Lung (tissue), 11 donors: ENCODE measurements at regions not wholly inside any gene's neighbourhood (a gene's known extent, or its start where the extent isn't known, plus 50 kb on each side); places are given as distances from the start of the nearest gene placed in this dataset.

Experiments used
- ATAC-seq: fragments of 200-7000 bp; cut with Tn5 transposase; one replicate; pipeline ENCODE4 v1.9.1; 2020; ENCODE audit warnings: moderate number of reproducible peaks; ENCODE audit not compliant: insufficient read depth, low FRiP score
- DNase-seq, 3 donors: peaks; one replicate each; pipeline ENCODE4 v3.0.0-alpha.2; 2013 to 2017
- H3K27ac ChIP-seq, 2 donors: one replicate each; pipeline ENCODE4 v1.5.1; 2013; ENCODE audit warnings: mild to moderate bottlenecking in 2 of 2, moderate library complexity in 2 of 2, control low read depth in 1 of 2, inconsistent platforms in 1 of 2, low read depth in 1 of 2, low read length in 1 of 2
- H3K27me3 ChIP-seq, 3 donors: one replicate each; pipeline ENCODE4 v1.5.1; 2013; ENCODE audit warnings: low read length in 2 of 3; ENCODE audit not compliant: control insufficient read depth in 3 of 3, insufficient read depth in 3 of 3
- H3K36me3 ChIP-seq, 4 donors: one replicate each; pipeline ENCODE4 v1.5.1; 2013; ENCODE audit warnings: low read length in 4 of 4, mild to moderate bottlenecking in 1 of 4, moderate library complexity in 1 of 4; ENCODE audit not compliant: control insufficient read depth in 4 of 4, insufficient read depth in 4 of 4
- H3K4me1 ChIP-seq, 5 donors: one replicate each; pipeline ENCODE4 v1.5.1; 2013; ENCODE audit warnings: low read length in 5 of 5, mild to moderate bottlenecking in 2 of 5, moderate library complexity in 1 of 5; ENCODE audit not compliant: control insufficient read depth in 5 of 5, insufficient read depth in 5 of 5
- H3K4me3 ChIP-seq: one replicate; pipeline ENCODE4 v1.5.1; 2013; ENCODE audit warnings: mild to moderate bottlenecking, control low read depth, moderate library complexity
- H3K9ac ChIP-seq, 2 donors: one replicate each; pipeline ENCODE4 v1.5.1; 2013; ENCODE audit warnings: low read length in 2 of 2, control low read depth in 1 of 2; ENCODE audit not compliant: insufficient read depth in 1 of 2
- H3K9me3 ChIP-seq, 4 donors: one replicate each; pipeline ENCODE4 v1.5.1; 2013; ENCODE audit warnings: low read length in 3 of 4, mild to moderate bottlenecking in 1 of 4, moderate library complexity in 1 of 4; ENCODE audit not compliant: control insufficient read depth in 4 of 4, insufficient read depth in 3 of 4
- CTCF ChIP-seq: IDR thresholded peaks from 2 replicates; pipeline ENCODE4 v1.5.1; 2012; ENCODE audit warnings: mild to moderate bottlenecking; ENCODE audit errors: control extremely low read depth, extremely low read depth
- WGBS, 2 donors: extraction: QIAGEN DNeasy Blood & Tissue Kit; methylation state at CpG; one replicate each; pipeline ENCODE4 v1.1.7; 2013; 5-methylcytosine and 5-hydroxymethylcytosine counted together
- donor health status: control.
- donor health status: control.
- donor health status: Bipolar disorder and iron deficiency.
- donor health status: healthy.
- donor health status: DM: yes; HTN: yes; CAD: no.

DNA sequence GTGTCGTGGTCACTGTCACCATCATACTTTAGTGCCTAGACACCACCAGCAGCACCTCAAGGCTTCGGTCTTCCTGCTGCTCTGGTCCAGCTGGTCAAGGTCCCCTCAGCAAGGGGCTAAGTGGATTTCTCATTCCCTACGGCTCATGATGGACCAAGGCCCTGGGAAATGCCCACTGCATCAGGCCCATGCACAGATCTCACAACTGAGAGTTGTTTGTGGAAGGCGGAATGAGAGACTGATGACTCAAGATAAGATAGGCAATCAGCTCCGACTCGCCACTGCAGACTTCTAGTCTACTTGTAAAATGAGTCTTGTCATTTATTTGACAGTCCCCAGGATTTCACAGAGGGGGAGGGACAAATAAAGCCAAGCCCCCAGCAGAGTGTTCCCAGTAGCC, 108.4 kb upstream of the TBX20 start:
- WGBS, 2 donors = 76 to 83% methylated on average over 6 of the region's 6 CpGs
- no peaks in the 10 kb centered on the region for H3K27me3 ChIP-seq

DNA sequence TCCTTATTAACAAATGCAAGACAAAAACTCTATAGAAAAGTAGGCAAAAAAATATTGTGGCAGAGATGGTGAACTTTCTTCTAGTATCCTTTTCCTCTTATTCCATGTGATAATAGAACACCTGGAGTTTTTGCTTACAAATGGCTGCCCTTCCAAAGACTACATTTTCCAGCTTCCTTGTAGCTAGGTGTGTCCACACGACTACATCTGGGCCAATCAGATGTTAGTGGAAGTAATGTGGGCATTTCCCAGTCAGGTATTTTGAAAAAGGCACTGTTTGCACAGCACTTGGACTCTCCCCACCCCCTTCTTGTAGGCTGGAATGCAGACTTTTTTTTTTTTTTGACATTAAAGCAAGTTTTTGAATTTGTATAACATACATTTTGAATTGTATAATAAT, 105.5 kb upstream of the TBX20 start:
- ATAC-seq (no peak), DNase-seq (peak in 1 of 3 donors; percentile 37)
- H3K36me3 ChIP-seq = no peaks in the 10 kb centered on the region
- no peak overlapping the region for H3K27ac ChIP-seq
- H3K9ac ChIP-seq = no peak overlapping the region
- WGBS, 2 donors = 54 to 68% methylated on average over 1 of the region's 1 CpG
- H3K4me1 ChIP-seq = no peaks in the 10 kb centered on the region
- no peak overlapping the region for H3K4me3 ChIP-seq
- no peak for TF ChIP-seq CTCF
- peaks cover 0 to 2% (median 0%) of the 10 kb centered on the region in 4 donors for H3K9me3 ChIP-seq
- H3K27me3 ChIP-seq = no peaks in the 10 kb centered on the region

More for the DNA sequence above, 108.4 kb upstream of the TBX20 start:
- H3K27ac ChIP-seq = no peak overlapping the region
- H3K4me1 ChIP-seq = no peaks in the 10 kb centered on the region
- no peak for ATAC-seq
- no peaks in the 10 kb centered on the region for H3K36me3 ChIP-seq
- H3K4me3 ChIP-seq = no peak overlapping the region
- H3K9ac ChIP-seq = no peak overlapping the region
- TF ChIP-seq CTCF = no peak
- no peak for DNase-seq
- no peaks in the 10 kb centered on the region for H3K9me3 ChIP-seq

GRCh38 chr7:35356495-35356894, 102.6 kb upstream of the TBX20 start:
- DNase-seq = no peak
- ATAC-seq = no peak
- H3K36me3 ChIP-seq = no peaks in the 10 kb centered on the region
- no peaks in the 10 kb centered on the region for H3K27me3 ChIP-seq
- TF ChIP-seq CTCF = no peak
- H3K4me3 ChIP-seq = no peak overlapping the region
- H3K9me3 ChIP-seq = peaks cover 0 to 2% (median 0%) of the 10 kb centered on the region in 4 donors
- no peak overlapping the region for H3K9ac ChIP-seq
- H3K4me1 ChIP-seq = no peaks in the 10 kb centered on the region
- WGBS, 2 donors = 86 to 93% methylated on average over 4 of the region's 4 CpGs
- no peak overlapping the region for H3K27ac ChIP-seq

DNA sequence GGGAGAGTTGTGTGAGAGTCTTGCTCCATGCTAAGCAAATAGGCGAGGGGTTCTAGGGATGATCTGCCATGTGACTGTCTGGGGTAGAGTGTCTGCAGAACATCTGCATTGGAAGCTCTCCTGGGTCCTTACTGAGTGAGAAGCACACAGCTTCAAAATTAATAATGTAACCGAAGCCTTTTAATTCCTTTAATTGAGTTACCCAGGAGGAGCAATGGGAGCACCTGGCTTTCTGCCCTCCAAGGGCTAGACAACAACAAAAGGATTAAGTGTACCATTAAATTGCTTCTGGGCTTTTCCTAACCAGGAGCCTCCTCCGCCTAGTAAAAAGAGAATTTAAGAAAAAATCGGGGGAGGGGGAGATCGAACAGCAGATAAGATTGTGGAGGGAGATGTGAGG, 102.0 kb upstream of the TBX20 start:
- TF ChIP-seq CTCF = no peak
- Histone ChIP-seq H3K4me1 (no peaks in the 10 kb centered on the region), H3K36me3 (no peaks in the 10 kb centered on the region), H3K27ac (no peak overlapping the region), H3K9ac (no peak overlapping the region), H3K4me3 (no peak overlapping the region), H3K27me3 (no peaks in the 10 kb centered on the region), H3K9me3 (peaks cover 0 to 2% (median 0%) of the 10 kb centered on the region in 4 donors)
- 85 to 91% methylated on average over 5 of the region's 5 CpGs for WGBS, 2 donors
- DNase-seq (no peak), ATAC-seq (no peak)
